Adrenal gland (tissue), 5 donors: ENCODE measurements at regions not wholly inside any gene's neighbourhood (a gene's known extent, or its start where the extent isn't known, plus 50 kb on each side); places are given as distances from the start of the nearest gene placed in this dataset.
"Not testable (repeated sequence)": the region's sequence is repeated elsewhere in the genome, so short reads cannot be mapped to it uniquely, and the experiment has no call there.

Experiments used
- CTCF ChIP-seq, 6 experiments: fragments of 450-650 bp in 4 of 6; fragments of 200-600 bp in 2 of 6; sonication (generic) in 1 of 6; IDR thresholded peaks; 1 replicate in 5 of 6; 2 replicates in 1 of 6; pipeline versions ENCODE4 v1.5.1 to v1.8.0; 2016 to 2021; ENCODE audit warnings: antibody characterized with exemption in 6 of 6, mild to moderate bottlenecking in 2 of 6, moderate library complexity in 1 of 6
- POLR2A ChIP-seq, 2 donors: fragments of 450-650 bp; IDR thresholded peaks; one replicate each; pipeline ENCODE4 v1.6.1; 2017; ENCODE audit warnings: antibody characterized with exemption in 2 of 2, mild to moderate bottlenecking in 2 of 2, moderate library complexity in 1 of 2
- donor health status: DM: no; HTN: no; CAD: no.

GRCh38 chr19:22498831-22499430 is 76.8 kb upstream of the ZNF98 start:
- not testable (repeated sequence) for TF ChIP-seq CTCF, POLR2A (IDR thresholded peaks at IDR 0.05)
